ENCODE measurements at regions not wholly inside any gene's neighbourhood (a gene's known extent, or its start where the extent isn't known, plus 50 kb on each side); places are given as distances from the start of the nearest gene placed in this dataset.
A peak's percentile ranks its signal among the peaks of the same experiment; 100 is the strongest.

DNA sequence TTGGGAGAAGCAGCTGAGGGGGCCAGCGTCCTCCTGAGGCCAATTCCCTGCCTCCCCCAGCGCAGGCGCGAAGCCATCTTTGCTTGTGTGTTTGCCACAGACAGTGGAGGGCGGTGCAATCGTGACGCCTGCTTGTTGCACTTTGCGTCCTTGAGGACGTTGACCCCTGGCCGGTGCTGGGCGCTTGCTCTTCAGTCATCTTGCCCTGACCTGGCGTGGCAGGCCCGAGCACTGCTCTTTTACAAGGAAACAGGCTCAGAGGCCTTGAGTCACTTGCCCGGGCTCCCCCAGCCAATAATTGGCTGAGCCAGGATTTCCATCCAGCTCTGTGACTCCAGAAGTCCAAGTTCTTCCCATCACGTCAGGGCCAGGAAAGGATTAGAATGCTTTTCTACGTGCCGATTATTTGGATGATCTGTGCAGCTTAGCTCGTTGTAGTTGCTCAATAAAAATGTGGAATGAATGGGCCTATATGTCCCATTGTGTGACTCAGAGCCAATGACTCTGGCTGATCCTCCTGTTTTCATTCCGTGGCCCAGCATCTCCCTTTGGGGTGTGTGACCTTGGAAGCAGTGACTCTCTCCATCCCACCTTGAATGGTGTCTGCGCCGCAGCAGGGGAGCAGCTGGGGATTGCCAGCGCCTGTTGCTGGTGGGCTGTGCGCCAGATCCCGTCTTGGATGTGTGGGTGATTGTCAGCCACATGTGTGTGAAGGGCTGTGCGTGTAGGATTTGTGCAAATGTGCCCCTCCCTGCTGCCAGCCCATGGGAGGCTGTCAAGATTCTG is 214.1 kb downstream of the SEC14L1 start:
- peak overlapping the region; percentile 45 for H3K23ac ChIP-seq (ENCODE audit: low read depth, low read length, poor library complexity)
- H3K27ac ChIP-seq (replicated peaks; ENCODE audit: low read length), result no peak overlapping the region
- H4K91ac ChIP-seq (ENCODE audit: low read depth, low read length, poor library complexity), result no peak overlapping the region

DNA sequence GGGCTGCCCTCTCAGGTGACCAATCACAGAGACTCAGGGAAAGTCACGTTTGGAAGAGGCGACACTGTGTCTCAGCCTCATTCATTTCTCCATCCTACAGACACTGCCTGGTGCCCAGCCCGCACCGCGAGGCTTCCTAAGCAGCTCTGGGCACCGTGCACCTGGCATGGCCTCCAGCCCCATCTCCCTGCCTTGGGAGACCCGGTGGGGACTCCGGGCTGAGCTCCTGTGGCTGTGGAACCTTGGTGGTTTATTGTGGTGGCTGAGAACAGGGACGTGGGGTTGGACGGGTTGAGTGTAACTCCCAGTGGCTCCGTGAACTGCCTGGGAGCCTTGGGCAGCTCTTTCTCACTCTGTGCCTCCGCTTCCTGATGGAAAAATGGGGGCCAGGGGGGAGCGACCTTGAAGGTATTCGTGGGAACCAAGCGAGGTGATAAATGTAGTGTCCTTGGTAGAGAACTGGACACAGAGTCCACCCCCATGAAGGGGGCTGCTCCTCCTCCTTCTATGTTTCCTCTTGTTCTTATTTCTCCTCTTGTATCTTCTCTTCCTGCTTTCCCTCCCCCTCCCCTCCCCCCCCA is 215.4 kb downstream of the SEC14L1 start:
- H2AK5ac ChIP-seq (ENCODE audit: low read depth, low read length), result peak overlapping the region; percentile 30
- no peaks in the 10 kb centered on the region for H3K79me1 ChIP-seq (ENCODE audit: low read depth, low read length)
- no peak overlapping the region for H4K91ac ChIP-seq (ENCODE audit: low read depth, low read length, poor library complexity)
- H2AFZ ChIP-seq (ENCODE audit: low read length), result no peak overlapping the region
- no peak overlapping the region for H3K14ac ChIP-seq (ENCODE audit: low read length)
- H2BK120ac ChIP-seq (ENCODE audit: low read depth, low read length), result no peak overlapping the region
- no CpG with 5 or more reads among the region's 15 CpGs for WGBS, 2 donors (ENCODE audit: extremely low coverage in 2 of 2, insufficient read length in 2 of 2, insufficient replicate concordance in 1 of 2)
- H3K18ac ChIP-seq (ENCODE audit: low read length), result peak overlapping the region; percentile 60
- H3K4me3 ChIP-seq (ENCODE audit: low read length in 2 of 2), result no peak overlapping the region
- peaks cover 0 to 4% of the 10 kb centered on the region in 2 donors for H3K9me3 ChIP-seq (replicated peaks in 1 of 2; ENCODE audit: control insufficient read depth in 2 of 2, insufficient read depth in 1 of 2, low read depth in 1 of 2, low read length in 2 of 2)
- H4K8ac ChIP-seq (ENCODE audit: low read depth, low read length), result no peak overlapping the region
- no peaks in the 10 kb centered on the region for H3K36me3 ChIP-seq (replicated peaks in 1 of 2; ENCODE audit: control insufficient read depth in 2 of 2, insufficient read depth in 2 of 2, low read length in 2 of 2)
- no peaks in the 10 kb centered on the region for H3K27me3 ChIP-seq (ENCODE audit: control insufficient read depth in 3 of 3, insufficient read depth in 3 of 3, low read depth in 1 of 3, low read length in 3 of 3)
- H2BK12ac ChIP-seq (ENCODE audit: low read length), result no peak overlapping the region
- DNase-seq (ENCODE audit: low spot score), result no peak
- no peak overlapping the region for H3K27ac ChIP-seq (replicated peaks; ENCODE audit: low read length)
- no peak overlapping the region for H3K23ac ChIP-seq (ENCODE audit: low read depth, low read length, poor library complexity)
- H3K4ac ChIP-seq (ENCODE audit: low read length), result no peak overlapping the region
- H3K4me1 ChIP-seq (ENCODE audit: control insufficient read depth in 2 of 2, insufficient read depth in 1 of 2, low read depth in 1 of 2, low read length in 2 of 2), result peaks cover 1 to 13% of the 10 kb centered on the region in 2 donors
- no peak overlapping the region for H2BK5ac ChIP-seq (ENCODE audit: low read length)
- no peak overlapping the region for H2BK15ac ChIP-seq (ENCODE audit: low read length)
- H3K9ac ChIP-seq (ENCODE audit: low read depth, low read length, poor library complexity), result no peak overlapping the region
- no peak overlapping the region for H3K4me2 ChIP-seq (ENCODE audit: insufficient read depth, low read length, poor library complexity, severe bottlenecking)

More for the DNA sequence above, 214.1 kb downstream of the SEC14L1 start:
- peaks cover 0 to 4% of the 10 kb centered on the region in 2 donors for H3K9me3 ChIP-seq (replicated peaks in 1 of 2; ENCODE audit: control insufficient read depth in 2 of 2, insufficient read depth in 1 of 2, low read depth in 1 of 2, low read length in 2 of 2)
- peaks cover 1 to 18% of the 10 kb centered on the region in 2 donors for H3K4me1 ChIP-seq (ENCODE audit: control insufficient read depth in 2 of 2, insufficient read depth in 1 of 2, low read depth in 1 of 2, low read length in 2 of 2)
- peak overlapping the region; percentile 73 for H3K18ac ChIP-seq (ENCODE audit: low read length)
- peak overlapping the region; percentile 57 for H2BK5ac ChIP-seq (ENCODE audit: low read length)
- H3K79me1 ChIP-seq (ENCODE audit: low read depth, low read length), result no peaks in the 10 kb centered on the region
- no peak overlapping the region for H3K4me2 ChIP-seq (ENCODE audit: insufficient read depth, low read length, poor library complexity, severe bottlenecking)
- H2AFZ ChIP-seq (ENCODE audit: low read length), result no peak overlapping the region
- no peak overlapping the region for H3K9ac ChIP-seq (ENCODE audit: low read depth, low read length, poor library complexity)
- peak overlapping the region; percentile 6 for H2AK5ac ChIP-seq (ENCODE audit: low read depth, low read length)
- H3K36me3 ChIP-seq (replicated peaks in 1 of 2; ENCODE audit: control insufficient read depth in 2 of 2, insufficient read depth in 2 of 2, low read length in 2 of 2), result no peaks in the 10 kb centered on the region
- H2BK120ac ChIP-seq (ENCODE audit: low read depth, low read length), result no peak overlapping the region
- H3K27me3 ChIP-seq (ENCODE audit: control insufficient read depth in 3 of 3, insufficient read depth in 3 of 3, low read depth in 1 of 3, low read length in 3 of 3), result no peaks in the 10 kb centered on the region
- no peak overlapping the region for H4K8ac ChIP-seq (ENCODE audit: low read depth, low read length)
- peak overlapping the region; percentile 14 for H3K4ac ChIP-seq (ENCODE audit: low read length)
- peak overlapping the region; percentile 98 for H2BK12ac ChIP-seq (ENCODE audit: low read length)
- WGBS, 2 donors (ENCODE audit: extremely low coverage in 2 of 2, insufficient read length in 2 of 2, insufficient replicate concordance in 1 of 2), result no CpG with 5 or more reads among the region's 25 CpGs
- H3K14ac ChIP-seq (ENCODE audit: low read length), result peak overlapping the region; percentile 17
- DNase-seq (ENCODE audit: low spot score), result no peak
- peak overlapping the region; percentile 62 for H2BK15ac ChIP-seq (ENCODE audit: low read length)
- H3K4me3 ChIP-seq (ENCODE audit: low read length in 2 of 2), result no peak overlapping the region

- Histone ChIP-seq H2AFZ (ENCODE audit: low read length) (no peak overlapping the region), H3K4me1 (ENCODE audit: control insufficient read depth in 2 of 2, insufficient read depth in 1 of 2, low read depth in 1 of 2, low read length in 2 of 2) (peaks cover 1 to 9% of the 10 kb centered on the region in 2 donors), H2BK120ac (ENCODE audit: low read depth, low read length) (peak overlapping the region; percentile 81), H2BK15ac (ENCODE audit: low read length) (no peak overlapping the region), H3K4ac (ENCODE audit: low read length) (peak overlapping the region; percentile 69), H3K9ac (ENCODE audit: low read depth, low read length, poor library complexity) (no peak overlapping the region), H3K4me3 (ENCODE audit: low read length in 2 of 2) (no peak overlapping the region), H3K79me1 (ENCODE audit: low read depth, low read length) (no peaks in the 10 kb centered on the region), H3K18ac (ENCODE audit: low read length) (peak overlapping the region; percentile 52), H3K4me2 (ENCODE audit: insufficient read depth, low read length, poor library complexity, severe bottlenecking) (no peak overlapping the region), H2AK5ac (ENCODE audit: low read depth, low read length) (peak overlapping the region; percentile 30), H4K8ac (ENCODE audit: low read depth, low read length) (no peak overlapping the region), H2BK5ac (ENCODE audit: low read length) (no peak overlapping the region), H3K27me3 (ENCODE audit: control insufficient read depth in 3 of 3, insufficient read depth in 3 of 3, low read depth in 1 of 3, low read length in 3 of 3) (no peaks in the 10 kb centered on the region), H2BK12ac (ENCODE audit: low read length) (no peak overlapping the region), H3K9me3 (replicated peaks in 1 of 2; ENCODE audit: control insufficient read depth in 2 of 2, insufficient read depth in 1 of 2, low read depth in 1 of 2, low read length in 2 of 2) (peaks cover 0 to 4% of the 10 kb centered on the region in 2 donors), H3K14ac (ENCODE audit: low read length) (peak overlapping the region; percentile 75), H3K23ac (ENCODE audit: low read depth, low read length, poor library complexity) (no peak overlapping the region), H4K91ac (ENCODE audit: low read depth, low read length, poor library complexity) (no peak overlapping the region), H3K36me3 (replicated peaks in 1 of 2; ENCODE audit: control insufficient read depth in 2 of 2, insufficient read depth in 2 of 2, low read length in 2 of 2) (no peaks in the 10 kb centered on the region), H3K27ac (replicated peaks; ENCODE audit: low read length) (no peak overlapping the region)
- no peak for DNase-seq (ENCODE audit: low spot score)
- no CpG with 5 or more reads among the region's 8 CpGs for WGBS, 2 donors (ENCODE audit: extremely low coverage in 2 of 2, insufficient read length in 2 of 2, insufficient replicate concordance in 1 of 2)
Observed at GRCh38 chr17:77356690-77357201, 216.0 kb downstream of the SEC14L1 start.

- no peak overlapping the region for H3K4ac ChIP-seq (ENCODE audit: low read length)
- no peak overlapping the region for H3K4me2 ChIP-seq (ENCODE audit: insufficient read depth, low read length, poor library complexity, severe bottlenecking)
- peaks cover 0 to 9% of the 10 kb centered on the region in 2 donors for H3K4me1 ChIP-seq (ENCODE audit: control insufficient read depth in 2 of 2, insufficient read depth in 1 of 2, low read depth in 1 of 2, low read length in 2 of 2)
- H3K4me3 ChIP-seq (ENCODE audit: low read length in 2 of 2), result no peak overlapping the region
- no peaks in the 10 kb centered on the region for H3K79me1 ChIP-seq (ENCODE audit: low read depth, low read length)
- no peak overlapping the region for H2BK5ac ChIP-seq (ENCODE audit: low read length)
- no peaks in the 10 kb centered on the region for H3K36me3 ChIP-seq (replicated peaks in 1 of 2; ENCODE audit: control insufficient read depth in 2 of 2, insufficient read depth in 2 of 2, low read length in 2 of 2)
- WGBS, 2 donors (ENCODE audit: extremely low coverage in 2 of 2, insufficient read length in 2 of 2, insufficient replicate concordance in 1 of 2), result no CpG with 5 or more reads among the region's 7 CpGs
- H3K27me3 ChIP-seq (ENCODE audit: control insufficient read depth in 3 of 3, insufficient read depth in 3 of 3, low read depth in 1 of 3, low read length in 3 of 3), result no peaks in the 10 kb centered on the region
- no peak overlapping the region for H2BK120ac ChIP-seq (ENCODE audit: low read depth, low read length)
- no peak overlapping the region for H2BK15ac ChIP-seq (ENCODE audit: low read length)
- H3K27ac ChIP-seq (replicated peaks; ENCODE audit: low read length), result no peak overlapping the region
- DNase-seq (ENCODE audit: low spot score), result no peak
- no peak overlapping the region for H2BK12ac ChIP-seq (ENCODE audit: low read length)
- no peak overlapping the region for H2AK5ac ChIP-seq (ENCODE audit: low read depth, low read length)
- H3K23ac ChIP-seq (ENCODE audit: low read depth, low read length, poor library complexity), result no peak overlapping the region
- no peak overlapping the region for H4K8ac ChIP-seq (ENCODE audit: low read depth, low read length)
- H3K14ac ChIP-seq (ENCODE audit: low read length), result no peak overlapping the region
- H3K9ac ChIP-seq (ENCODE audit: low read depth, low read length, poor library complexity), result no peak overlapping the region
- peaks cover 0 to 4% of the 10 kb centered on the region in 2 donors for H3K9me3 ChIP-seq (replicated peaks in 1 of 2; ENCODE audit: control insufficient read depth in 2 of 2, insufficient read depth in 1 of 2, low read depth in 1 of 2, low read length in 2 of 2)
- H4K91ac ChIP-seq (ENCODE audit: low read depth, low read length, poor library complexity), result no peak overlapping the region
- H3K18ac ChIP-seq (ENCODE audit: low read length), result no peak overlapping the region
- H2AFZ ChIP-seq (ENCODE audit: low read length), result no peak overlapping the region
Observed at GRCh38 chr17:77358801-77359200, 218.0 kb downstream of the SEC14L1 start.
